BLaER1 treated with 17β-estradiol and CSF1 and Interleukin-3, amounts not matched to agents 10 nM and 100 nM (cell line): ENCODE measurements at regions not wholly inside any gene's neighbourhood (a gene's known extent, or its start where the extent isn't known, plus 50 kb on each side); places are given as distances from the start of the nearest gene placed in this dataset.

ENCODE experiments used
- H3K27ac ChIP-seq, 11 experiments: shearing (Covaris generic); formaldehyde crosslinking; 2 replicates each; pipeline ENCODE4 v1.8.1; 2022
- H3K27me3 ChIP-seq, 11 experiments: shearing (Covaris generic); formaldehyde crosslinking; 2 replicates each; pipeline ENCODE4 v1.8.1; 2022
- H3K36me3 ChIP-seq, 11 experiments: shearing (Covaris generic); formaldehyde crosslinking; 2 replicates each; pipeline ENCODE4 v1.8.1; 2022
- H3K4me1 ChIP-seq, 10 experiments: shearing (Covaris generic); formaldehyde crosslinking; 2 replicates each; pipeline ENCODE4 v1.8.1; 2022
- H3K4me2 ChIP-seq, 11 experiments: shearing (Covaris generic); formaldehyde crosslinking; 2 replicates each; pipeline ENCODE4 v1.8.1; 2022
- H3K4me3 ChIP-seq, 10 experiments: shearing (Covaris generic); formaldehyde crosslinking; 2 replicates each; pipeline ENCODE4 v1.8.1; 2022
- H3K9ac ChIP-seq, 11 experiments: shearing (Covaris generic); formaldehyde crosslinking; 2 replicates each; pipeline ENCODE4 v1.8.1; 2022
- H3K9me3 ChIP-seq, 11 experiments: shearing (Covaris generic); formaldehyde crosslinking; replicated peaks in 1 of 11; 2 replicates each; pipeline ENCODE4 v1.8.1; 2022
- H4K20me1 ChIP-seq, 11 experiments: shearing (Covaris generic); formaldehyde crosslinking; 2 replicates each; pipeline ENCODE4 v1.8.1; 2022
- Cebpa-rat ChIP-seq, 11 experiments: shearing (Covaris generic); IDR thresholded peaks; 2 replicates each; pipeline ENCODE4 v1.8.1; 2022

DNA sequence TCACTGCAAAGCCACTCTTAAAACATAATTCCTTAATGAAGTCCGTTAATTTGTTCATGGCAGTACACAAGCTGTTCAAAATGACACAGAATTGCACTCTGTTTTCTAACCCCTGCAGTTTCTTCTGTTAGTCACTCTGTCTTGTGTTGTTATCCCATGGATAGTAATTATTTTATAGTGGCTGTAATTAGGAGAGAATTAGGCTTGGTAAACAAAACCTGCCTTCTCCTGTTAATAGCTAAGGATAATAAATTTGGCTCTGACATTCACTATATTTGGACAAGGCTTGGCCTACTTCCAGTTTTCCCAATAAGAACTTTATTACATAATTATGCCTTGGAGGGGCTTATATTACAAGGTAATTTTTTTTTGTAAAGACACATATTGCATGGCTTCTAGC, 330.3 kb upstream of the FIGN start:
- no peak for TF ChIP-seq Cebpa-rat (IDR thresholded peaks at IDR 0.05)
- no peaks in the 10 kb centered on the region for H3K36me3 ChIP-seq
- H3K9me3 ChIP-seq, result no peaks in the 10 kb centered on the region

DNA sequence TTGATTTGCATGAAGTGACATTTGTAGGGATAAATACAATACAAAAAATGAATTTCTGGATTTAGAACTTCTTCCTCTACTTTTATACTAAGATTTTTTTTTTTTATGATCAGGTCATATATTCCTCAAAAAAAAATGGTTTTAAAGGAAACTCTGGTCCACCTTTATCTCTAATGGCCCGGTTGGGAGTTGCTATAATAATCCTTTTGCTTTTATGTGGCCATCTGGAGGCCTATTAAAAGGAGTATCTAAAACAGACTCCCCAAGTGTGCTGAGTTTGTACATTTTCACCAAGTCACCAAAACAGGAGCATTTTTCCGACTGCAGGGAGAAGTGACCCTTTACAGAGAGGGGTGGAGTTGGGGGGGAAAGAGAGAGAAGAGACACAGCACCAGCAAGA, 329.2 kb upstream of the FIGN start:
- no peak for TF ChIP-seq Cebpa-rat (IDR thresholded peaks at IDR 0.05)
- no peaks in the 10 kb centered on the region for H3K27me3 ChIP-seq
- no peak overlapping the region for H3K4me2 ChIP-seq
- no peaks in the 10 kb centered on the region for H4K20me1 ChIP-seq
- no peak overlapping the region for H3K27ac ChIP-seq
- H3K4me1 ChIP-seq, result 0 out of 20 replicates have a peak, but pooled peaks cover 0 to 3% (median 0%) of the 10 kb centered on the region in 10 experiments
- no peaks in the 10 kb centered on the region for H3K36me3 ChIP-seq
- H3K9ac ChIP-seq, result no peak overlapping the region
- no peak overlapping the region for H3K4me3 ChIP-seq
- H3K9me3 ChIP-seq, result no peaks in the 10 kb centered on the region

More for the DNA sequence above, 330.3 kb upstream of the FIGN start:
- H3K4me2 ChIP-seq, result no peak overlapping the region
- H3K4me3 ChIP-seq, result no peak overlapping the region
- 0 out of 20 replicates have a peak, but pooled peaks cover 0 to 3% (median 0%) of the 10 kb centered on the region in 10 experiments for H3K4me1 ChIP-seq
- H3K27me3 ChIP-seq, result no peaks in the 10 kb centered on the region
- no peaks in the 10 kb centered on the region for H4K20me1 ChIP-seq
- H3K9ac ChIP-seq, result no peak overlapping the region
- no peak overlapping the region for H3K27ac ChIP-seq

DNA sequence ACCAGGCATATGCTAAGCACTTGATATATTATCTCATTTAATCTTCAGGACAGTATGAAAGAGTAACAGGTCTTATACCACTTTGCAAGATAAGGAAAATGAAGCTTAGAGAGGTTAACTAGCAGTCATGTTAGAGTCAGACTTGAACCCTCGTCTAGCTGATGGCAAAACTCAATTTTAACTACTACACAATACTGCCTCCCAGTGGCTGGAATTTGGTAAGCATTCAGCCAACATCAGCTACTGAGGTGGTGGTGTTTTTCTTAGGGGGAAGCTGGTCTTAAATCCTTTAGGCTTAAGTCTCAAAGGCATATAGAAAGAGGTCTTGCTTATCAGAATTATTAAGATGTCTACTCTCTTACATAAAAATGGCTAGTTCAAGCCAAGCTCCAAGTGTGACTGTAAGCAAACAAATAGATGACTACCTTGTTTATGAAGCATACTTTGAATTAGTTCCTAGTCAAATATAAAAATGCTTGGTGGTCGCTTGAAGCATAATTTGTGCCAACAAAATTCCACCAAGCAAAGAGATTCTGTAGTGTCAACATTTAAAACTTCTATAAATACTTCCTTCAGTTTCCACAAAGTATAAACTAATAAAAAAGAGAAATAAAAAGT, 325.4 kb upstream of the FIGN start:
- Histone ChIP-seq H3K27me3 (no peaks in the 10 kb centered on the region), H3K36me3 (no peaks in the 10 kb centered on the region), H3K9me3 (no peaks in the 10 kb centered on the region), H3K4me3 (no peak overlapping the region), H3K9ac (no peak overlapping the region), H3K27ac (no peak overlapping the region), H4K20me1 (no peaks in the 10 kb centered on the region), H3K4me1 (no peaks in the 10 kb centered on the region), H3K4me2 (no peak overlapping the region)
- no peak for TF ChIP-seq Cebpa-rat (IDR thresholded peaks at IDR 0.05)

DNA sequence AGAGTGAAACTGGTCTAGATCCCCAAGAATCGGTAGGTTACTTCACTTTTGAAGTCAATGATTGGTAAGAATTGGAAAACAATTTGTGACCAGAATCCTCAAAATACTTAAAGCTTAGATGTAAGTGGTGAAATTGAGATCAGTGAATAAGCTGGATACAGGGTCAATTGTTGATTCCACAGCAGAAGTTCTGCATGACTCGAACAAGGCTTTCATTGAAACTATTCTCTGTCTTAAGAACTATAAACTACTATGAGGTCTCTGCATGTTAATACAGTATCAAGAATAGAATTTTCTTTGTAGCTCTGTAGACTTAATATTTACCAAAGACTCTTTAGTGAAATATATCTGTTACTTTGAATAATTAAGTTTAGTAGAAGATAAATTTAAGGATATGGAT, 324.2 kb upstream of the FIGN start:
- Histone ChIP-seq H3K27me3 (no peaks in the 10 kb centered on the region), H3K4me1 (no peaks in the 10 kb centered on the region)
- no peak for TF ChIP-seq Cebpa-rat (IDR thresholded peaks at IDR 0.05)

DNA sequence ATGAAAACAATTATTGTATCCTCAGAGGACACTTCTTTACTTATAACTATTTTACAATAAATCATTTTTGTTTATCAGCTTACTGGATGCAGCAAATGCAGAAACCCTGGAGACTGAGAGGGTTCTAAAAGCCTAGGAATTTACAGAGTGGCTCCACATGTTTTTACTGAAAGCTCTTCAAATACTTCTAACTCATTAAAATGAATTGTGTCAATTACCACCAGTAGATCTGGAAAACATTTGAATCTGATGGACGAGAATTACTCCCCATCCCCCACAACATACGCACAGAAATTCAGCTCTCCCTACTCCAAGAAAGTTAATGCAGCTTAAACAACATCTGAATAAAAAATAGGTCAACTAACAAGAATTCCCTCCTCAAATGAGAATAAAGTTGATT, 319.8 kb upstream of the FIGN start:
- Histone ChIP-seq H3K4me3 (no peak overlapping the region), H3K4me1 (no peaks in the 10 kb centered on the region), H4K20me1 (no peaks in the 10 kb centered on the region), H3K9ac (no peak overlapping the region), H3K27me3 (no peaks in the 10 kb centered on the region), H3K27ac (no peak overlapping the region), H3K36me3 (no peaks in the 10 kb centered on the region), H3K9me3 (no peaks in the 10 kb centered on the region), H3K4me2 (no peak overlapping the region)
- TF ChIP-seq Cebpa-rat (IDR thresholded peaks at IDR 0.05), result no peak

More for the DNA sequence above, 324.2 kb upstream of the FIGN start:
- no peak overlapping the region for H3K4me3 ChIP-seq
- no peaks in the 10 kb centered on the region for H4K20me1 ChIP-seq
- no peak overlapping the region for H3K9ac ChIP-seq
- H3K9me3 ChIP-seq, result no peaks in the 10 kb centered on the region
- H3K4me2 ChIP-seq, result no peak overlapping the region
- H3K36me3 ChIP-seq, result no peaks in the 10 kb centered on the region
- no peak overlapping the region for H3K27ac ChIP-seq

DNA sequence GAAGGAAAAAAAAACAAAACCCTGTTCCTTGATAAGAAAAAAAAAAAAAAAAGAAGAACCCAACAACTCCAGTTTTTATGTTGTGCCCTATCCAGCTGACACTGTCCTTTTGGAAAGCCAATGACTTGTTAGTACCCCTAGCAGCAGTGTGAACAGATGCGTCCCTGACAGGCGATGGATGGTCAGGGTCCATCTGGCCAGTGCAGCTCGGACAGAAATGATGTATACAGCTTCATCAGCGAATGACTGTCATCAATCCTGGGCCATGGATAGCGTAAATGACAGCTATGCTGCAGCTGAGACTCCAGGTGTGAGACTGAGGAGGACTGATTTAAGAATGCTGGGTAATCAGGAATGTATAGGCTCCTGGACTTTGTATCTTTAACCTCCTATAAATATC, 318.8 kb upstream of the FIGN start:
- Histone ChIP-seq H3K9ac (no peak overlapping the region), H3K36me3 (no peaks in the 10 kb centered on the region)
- TF ChIP-seq Cebpa-rat (IDR thresholded peaks at IDR 0.05), result no peak

DNA sequence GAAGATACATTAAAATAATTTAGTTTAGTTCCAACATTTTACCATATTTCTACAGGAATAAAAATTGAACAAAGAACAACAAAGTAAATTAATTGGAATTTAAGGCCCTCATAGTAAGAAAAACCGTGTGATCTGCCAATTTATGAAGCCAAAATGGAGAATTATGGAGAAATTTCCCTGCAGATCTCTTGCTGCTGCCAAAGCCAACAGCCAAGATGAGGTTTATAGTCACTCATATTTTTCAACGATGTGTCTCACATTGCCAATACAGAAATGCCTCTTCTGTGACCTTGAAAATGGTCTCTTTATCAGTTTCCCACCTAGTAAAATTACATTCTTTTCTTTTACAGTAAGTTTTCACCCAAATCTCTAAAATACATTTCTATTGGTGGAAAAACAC, 317.2 kb upstream of the FIGN start:
- H3K27ac ChIP-seq, result no peak overlapping the region
- no peaks in the 10 kb centered on the region for H3K36me3 ChIP-seq

More for the DNA sequence above, 318.8 kb upstream of the FIGN start:
- H3K27ac ChIP-seq, result no peak overlapping the region
- no peaks in the 10 kb centered on the region for H4K20me1 ChIP-seq
- H3K4me2 ChIP-seq, result no peak overlapping the region
- H3K4me3 ChIP-seq, result no peak overlapping the region
- H3K4me1 ChIP-seq, result no peaks in the 10 kb centered on the region
- no peaks in the 10 kb centered on the region for H3K9me3 ChIP-seq
- no peaks in the 10 kb centered on the region for H3K27me3 ChIP-seq

DNA sequence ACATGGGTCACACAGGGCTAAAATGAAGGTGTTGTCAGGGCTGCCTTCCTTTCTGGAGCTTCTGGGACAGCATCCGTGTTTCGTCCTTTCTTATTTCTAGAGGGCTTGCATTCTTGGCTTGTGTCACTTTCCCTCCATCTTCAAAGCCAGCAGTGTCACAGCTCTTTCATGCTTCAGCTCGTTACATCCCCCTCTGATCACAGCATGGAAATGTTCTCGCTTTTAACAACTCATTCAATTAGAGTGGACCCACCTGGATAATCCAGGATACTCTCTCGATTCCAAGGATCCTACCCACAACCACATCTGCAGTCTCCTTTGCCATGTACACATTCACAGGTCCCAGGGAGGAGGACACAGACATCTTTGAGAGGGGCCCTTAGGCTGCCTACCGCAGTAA, 316.2 kb upstream of the FIGN start:
- H3K27ac ChIP-seq, result no peak overlapping the region
- no peaks in the 10 kb centered on the region for H4K20me1 ChIP-seq
- H3K4me3 ChIP-seq, result no peak overlapping the region
- H3K36me3 ChIP-seq, result no peaks in the 10 kb centered on the region
- no peaks in the 10 kb centered on the region for H3K9me3 ChIP-seq
- H3K4me1 ChIP-seq, result no peaks in the 10 kb centered on the region
- no peaks in the 10 kb centered on the region for H3K27me3 ChIP-seq
- H3K9ac ChIP-seq, result no peak overlapping the region
- no peak overlapping the region for H3K4me2 ChIP-seq
- no peak for TF ChIP-seq Cebpa-rat (IDR thresholded peaks at IDR 0.05)

More for the DNA sequence above, 317.2 kb upstream of the FIGN start:
- no peak overlapping the region for H3K4me2 ChIP-seq
- H3K9me3 ChIP-seq, result no peaks in the 10 kb centered on the region
- H4K20me1 ChIP-seq, result no peaks in the 10 kb centered on the region
- no peaks in the 10 kb centered on the region for H3K4me1 ChIP-seq
- H3K27me3 ChIP-seq, result no peaks in the 10 kb centered on the region
- no peak overlapping the region for H3K4me3 ChIP-seq
- no peak for TF ChIP-seq Cebpa-rat (IDR thresholded peaks at IDR 0.05)
- no peak overlapping the region for H3K9ac ChIP-seq

DNA sequence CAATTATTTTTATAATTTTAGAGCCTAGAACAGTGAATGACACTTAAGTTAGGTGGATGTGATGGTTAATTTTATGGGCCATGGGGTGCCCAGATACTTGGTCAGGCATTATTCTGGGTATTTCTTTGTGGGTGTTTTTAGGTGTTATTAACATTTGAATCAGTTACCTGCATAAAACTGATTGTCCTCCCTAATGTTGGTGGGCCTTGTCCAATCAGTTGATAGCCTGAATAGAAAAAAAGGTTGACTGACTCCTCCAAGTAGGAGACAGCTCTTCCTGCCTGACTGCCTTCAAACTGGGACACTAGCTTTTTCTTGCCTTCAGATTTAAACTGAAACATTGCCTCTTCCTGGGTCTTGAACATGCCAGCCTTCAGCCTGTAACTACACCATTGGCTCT, 312.9 kb upstream of the FIGN start:
- Histone ChIP-seq H3K9me3 (no peaks in the 10 kb centered on the region), H3K27me3 (no peaks in the 10 kb centered on the region), H3K4me1 (no peaks in the 10 kb centered on the region), H3K36me3 (no peaks in the 10 kb centered on the region), H3K27ac (no peak overlapping the region), H3K4me3 (no peak overlapping the region), H3K9ac (no peak overlapping the region), H3K4me2 (no peak overlapping the region), H4K20me1 (no peaks in the 10 kb centered on the region)
- TF ChIP-seq Cebpa-rat (IDR thresholded peaks at IDR 0.05), result no peak

DNA sequence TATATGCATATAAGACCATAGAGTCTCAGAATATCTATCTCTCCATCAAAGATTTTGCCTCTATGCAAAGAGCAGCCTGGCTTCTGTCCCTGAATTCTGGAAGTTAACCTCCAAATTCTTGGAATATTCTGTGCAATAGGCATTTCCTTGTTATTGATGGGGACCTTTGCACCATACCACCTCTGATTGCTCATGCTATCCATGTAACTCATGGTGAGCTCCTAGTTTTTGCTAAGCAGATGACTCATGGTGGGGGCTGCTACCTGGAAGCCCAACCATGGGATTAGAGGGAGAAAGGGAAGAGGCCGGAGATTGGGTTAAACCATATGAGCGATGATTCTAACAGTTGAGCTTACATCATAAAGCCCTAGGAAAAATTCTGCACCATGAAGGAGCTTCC, 310.2 kb upstream of the FIGN start:
- no peak overlapping the region for H3K4me3 ChIP-seq
- H3K36me3 ChIP-seq, result no peaks in the 10 kb centered on the region
- H4K20me1 ChIP-seq, result no peaks in the 10 kb centered on the region
- no peak for TF ChIP-seq Cebpa-rat (IDR thresholded peaks at IDR 0.05)
- H3K9me3 ChIP-seq, result peaks cover 0 to 5% (median 1%) of the 10 kb centered on the region in 11 experiments; a peak in 6 of 22 replicates
- no peaks in the 10 kb centered on the region for H3K4me1 ChIP-seq
- H3K27ac ChIP-seq, result no peak overlapping the region
- H3K4me2 ChIP-seq, result no peak overlapping the region
- H3K27me3 ChIP-seq, result no peaks in the 10 kb centered on the region
- no peak overlapping the region for H3K9ac ChIP-seq
